GM06990 (cell line): ENCODE measurements at regions not wholly inside any gene's neighbourhood (a gene's known extent, or its start where the extent isn't known, plus 50 kb on each side); places are given as distances from the start of the nearest gene placed in this dataset.

ENCODE experiments used
- DNase-seq: peaks from one replicate; pipeline ENCODE4 v3.0.0-alpha.2; 2011; ENCODE audit not compliant: insufficient read length; ENCODE audit errors: extremely low read depth
- H3K27me3 ChIP-seq: replicated peaks from 2 replicates; pipeline ENCODE4 v1.6.0; 2011; ENCODE audit warnings: low read length; ENCODE audit not compliant: control insufficient read depth, insufficient read depth
- H3K36me3 ChIP-seq: 2 replicates; pipeline ENCODE4 v1.5.1; 2011; ENCODE audit warnings: low read length; ENCODE audit not compliant: control insufficient read depth, insufficient read depth
- H3K4me3 ChIP-seq: replicated peaks from 2 replicates; pipeline ENCODE4 v1.5.1; 2011; ENCODE audit warnings: low read depth, mild to moderate bottlenecking, control low read depth, low read length
- TF ChIP-seq, protein P1 (sequence below): IDR thresholded peaks from 2 replicates; pipeline ENCODE4 v1.5.1; 2011; ENCODE audit warnings: low read length, control low read depth, mild to moderate bottlenecking, inconsistent platforms; ENCODE audit not compliant: insufficient read depth, poor library complexity, severe bottlenecking

- DNase-seq = no peak
- TF ChIP-seq, protein P1, sequence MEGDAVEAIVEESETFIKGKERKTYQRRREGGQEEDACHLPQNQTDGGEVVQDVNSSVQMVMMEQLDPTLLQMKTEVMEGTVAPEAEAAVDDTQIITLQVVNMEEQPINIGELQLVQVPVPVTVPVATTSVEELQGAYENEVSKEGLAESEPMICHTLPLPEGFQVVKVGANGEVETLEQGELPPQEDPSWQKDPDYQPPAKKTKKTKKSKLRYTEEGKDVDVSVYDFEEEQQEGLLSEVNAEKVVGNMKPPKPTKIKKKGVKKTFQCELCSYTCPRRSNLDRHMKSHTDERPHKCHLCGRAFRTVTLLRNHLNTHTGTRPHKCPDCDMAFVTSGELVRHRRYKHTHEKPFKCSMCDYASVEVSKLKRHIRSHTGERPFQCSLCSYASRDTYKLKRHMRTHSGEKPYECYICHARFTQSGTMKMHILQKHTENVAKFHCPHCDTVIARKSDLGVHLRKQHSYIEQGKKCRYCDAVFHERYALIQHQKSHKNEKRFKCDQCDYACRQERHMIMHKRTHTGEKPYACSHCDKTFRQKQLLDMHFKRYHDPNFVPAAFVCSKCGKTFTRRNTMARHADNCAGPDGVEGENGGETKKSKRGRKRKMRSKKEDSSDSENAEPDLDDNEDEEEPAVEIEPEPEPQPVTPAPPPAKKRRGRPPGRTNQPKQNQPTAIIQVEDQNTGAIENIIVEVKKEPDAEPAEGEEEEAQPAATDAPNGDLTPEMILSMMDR = no peak
- Histone ChIP-seq H3K27me3 (no peaks in the 10 kb centered on the region), H3K4me3 (no peak overlapping the region), H3K36me3 (no peaks in the 10 kb centered on the region)
Measured at GRCh38 chr16:77555126-77555525, 120.3 kb upstream of the ADAMTS18 start.

GRCh38 chr16:77555791-77556190 is 121.0 kb upstream of the ADAMTS18 start:
- Histone ChIP-seq H3K4me3 (no peak overlapping the region), H3K27me3 (no peaks in the 10 kb centered on the region; the same call in 1 of the 2 replicates), H3K36me3 (no peaks in the 10 kb centered on the region)
- TF ChIP-seq, protein P1 = no peak
- no peak for DNase-seq

GRCh38 chr16:77556201-77556873 is 121.5 kb upstream of the ADAMTS18 start:
- TF ChIP-seq, protein P1 = no peak
- DNase-seq = no peak

DNA sequence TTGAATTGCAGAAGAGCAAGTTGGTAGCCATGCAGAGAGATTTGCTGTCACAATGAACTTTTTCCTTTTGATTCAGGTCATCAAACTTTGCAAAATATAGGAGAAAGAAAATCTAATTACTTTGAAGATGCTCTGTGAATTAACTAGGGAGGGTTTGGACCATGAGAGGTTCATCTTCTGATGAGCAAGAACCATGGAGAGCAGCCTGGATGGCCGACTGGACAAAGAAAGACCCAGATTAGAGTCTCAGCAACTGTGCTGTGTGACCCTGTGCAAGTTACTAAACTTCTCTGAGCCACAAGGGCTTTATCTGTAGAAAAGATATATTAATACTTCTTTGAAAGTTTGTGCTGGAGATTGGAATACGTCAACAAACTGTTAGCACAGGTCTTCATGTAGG is 122.6 kb upstream of the ADAMTS18 start:
- TF ChIP-seq, protein P1 = no peak
- no peak for DNase-seq

More at GRCh38 chr16:77556201-77556873, 121.5 kb upstream of the ADAMTS18 start:
- Histone ChIP-seq H3K36me3 (no peaks in the 10 kb centered on the region), H3K4me3 (no peak overlapping the region), H3K27me3 (no peaks in the 10 kb centered on the region; the same call in 1 of the 2 replicates)

GRCh38 chr16:77558786-77559185 is 124.0 kb upstream of the ADAMTS18 start:
- Histone ChIP-seq H3K36me3 (no peaks in the 10 kb centered on the region), H3K4me3 (no peak overlapping the region), H3K27me3 (peaks cover 2% of the 10 kb centered on the region; the same call in 1 of the 2 replicates)
- no peak for DNase-seq
- TF ChIP-seq, protein P1 = no peak

More for the DNA sequence above, 122.6 kb upstream of the ADAMTS18 start:
- H3K4me3 ChIP-seq = no peak overlapping the region
- no peaks in the 10 kb centered on the region; the same call in 1 of the 2 replicates for H3K27me3 ChIP-seq
- H3K36me3 ChIP-seq = no peaks in the 10 kb centered on the region
